ENCODE measurements at regions not wholly inside any gene's neighbourhood (a gene's known extent, or its start where the extent isn't known, plus 50 kb on each side); places are given as distances from the start of the nearest gene placed in this dataset.
"Not testable (repeated sequence)": the region's sequence is repeated elsewhere in the genome, so short reads cannot be mapped to it uniquely, and the experiment has no call there.

DNA sequence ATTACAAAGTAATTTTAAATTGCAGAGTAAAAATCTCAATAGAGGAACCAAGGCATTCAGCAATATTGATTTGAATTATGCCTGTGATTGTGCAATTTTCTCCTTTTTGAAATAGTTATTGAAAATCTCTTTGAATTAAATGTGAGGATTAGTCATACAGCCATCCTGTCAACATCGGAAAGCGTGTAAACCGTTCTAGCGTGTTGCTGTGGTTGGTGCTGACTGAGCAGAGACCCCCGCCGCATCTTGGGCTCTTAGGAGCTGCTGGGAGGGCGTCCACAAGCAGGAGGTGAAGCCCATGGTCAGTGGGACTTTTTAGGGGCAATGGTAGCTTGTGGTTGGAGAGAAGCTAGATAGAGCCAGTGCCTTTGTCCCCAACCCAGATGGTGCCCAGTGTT, 61.6 kb upstream of the MUC20 start:
- H2AFZ ChIP-seq (ENCODE audit: low read depth, low read length); H3K9ac ChIP-seq (replicated peaks; ENCODE audit: extremely low read depth, insufficient read depth, low read length); dilution Hi-C loops (cut with MboI; ENCODE audit: extremely low pct_ligation_motif_present, low sequenced_read_pairs); H3K4me3 ChIP-seq (replicated peaks in 1 of 3; ENCODE audit: insufficient read depth in 1 of 3, low read depth in 1 of 3, low read length in 3 of 3); H3K36me3 ChIP-seq (ENCODE audit: control insufficient read depth in 2 of 2, extremely low read depth in 1 of 2, insufficient read depth in 2 of 2, low read length in 2 of 2); H3K27ac ChIP-seq (ENCODE audit: insufficient read depth, low read depth, low read length); POLR2A ChIA-PET; H3K9me1 ChIP-seq (replicated peaks; ENCODE audit: control insufficient read depth, extremely low read depth, insufficient read depth, low read length); H3K27me3 ChIP-seq (ENCODE audit: control insufficient read depth in 2 of 2, insufficient read depth in 2 of 2, low read length in 2 of 2); H3K4me1 ChIP-seq (ENCODE audit: control insufficient read depth, extremely low read depth, insufficient read depth, low read length); BruUV-seq (replicated peaks); H3K9me3 ChIP-seq (replicated peaks; ENCODE audit: control insufficient read depth, insufficient read depth, low read length); H3K79me2 ChIP-seq (ENCODE audit: control insufficient read depth, insufficient read depth, low read length); CTCF ChIA-PET; DNase-seq (ENCODE audit: low read depth, low spot score); FAIRE-seq; H4K20me1 ChIP-seq (replicated peaks; ENCODE audit: control insufficient read depth, extremely low read depth, insufficient read depth, low read length); H3K4me2 ChIP-seq (ENCODE audit: insufficient read depth, low read length): not testable (repeated sequence)
- intact Hi-C loops (cut with micrococcal nuclease), result loop anchor here (10.0 kb wide), 1 partner anchor 196 kb away; no protein-coding TSS in a partner anchor

DNA sequence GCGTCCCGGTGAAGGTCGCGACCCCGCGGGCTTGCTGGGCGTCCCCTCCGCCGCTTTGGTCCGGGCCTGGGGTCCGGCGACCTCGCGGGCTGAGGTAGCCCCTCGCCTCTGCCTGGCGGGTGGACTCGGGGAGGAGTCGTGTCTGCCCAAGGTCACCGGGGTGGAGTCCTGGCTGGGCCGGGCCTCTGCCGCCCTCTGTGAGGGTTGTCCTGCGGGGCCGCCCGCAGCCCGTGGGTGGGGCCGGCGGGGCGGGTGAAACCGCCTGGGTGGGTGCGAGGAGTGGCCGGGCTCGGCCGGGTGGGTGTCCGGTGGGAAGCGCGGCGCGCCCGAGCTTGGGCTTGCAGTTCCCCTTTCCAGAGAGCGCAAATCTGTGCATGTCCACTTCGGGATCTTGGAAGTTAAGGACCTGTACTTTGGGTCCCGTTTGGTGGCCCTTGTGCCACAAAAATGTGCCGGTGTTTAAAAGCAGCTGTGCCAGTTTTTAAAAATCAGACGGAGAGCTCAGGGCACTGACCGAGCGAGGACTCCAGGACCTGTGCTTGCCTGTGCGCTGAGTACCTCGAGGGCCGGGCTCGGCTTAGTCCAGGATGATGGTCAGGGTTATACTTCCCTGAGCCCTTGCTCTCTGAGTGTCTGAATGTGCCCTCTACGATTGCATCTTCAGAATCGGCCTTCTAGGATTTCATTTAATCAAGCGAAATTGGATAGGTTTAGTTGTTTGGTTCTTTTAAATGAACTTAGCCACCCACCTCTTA, 62.2 kb upstream of the MUC20 start:
- BruUV-seq (replicated peaks); FAIRE-seq: not testable (repeated sequence)

DNA sequence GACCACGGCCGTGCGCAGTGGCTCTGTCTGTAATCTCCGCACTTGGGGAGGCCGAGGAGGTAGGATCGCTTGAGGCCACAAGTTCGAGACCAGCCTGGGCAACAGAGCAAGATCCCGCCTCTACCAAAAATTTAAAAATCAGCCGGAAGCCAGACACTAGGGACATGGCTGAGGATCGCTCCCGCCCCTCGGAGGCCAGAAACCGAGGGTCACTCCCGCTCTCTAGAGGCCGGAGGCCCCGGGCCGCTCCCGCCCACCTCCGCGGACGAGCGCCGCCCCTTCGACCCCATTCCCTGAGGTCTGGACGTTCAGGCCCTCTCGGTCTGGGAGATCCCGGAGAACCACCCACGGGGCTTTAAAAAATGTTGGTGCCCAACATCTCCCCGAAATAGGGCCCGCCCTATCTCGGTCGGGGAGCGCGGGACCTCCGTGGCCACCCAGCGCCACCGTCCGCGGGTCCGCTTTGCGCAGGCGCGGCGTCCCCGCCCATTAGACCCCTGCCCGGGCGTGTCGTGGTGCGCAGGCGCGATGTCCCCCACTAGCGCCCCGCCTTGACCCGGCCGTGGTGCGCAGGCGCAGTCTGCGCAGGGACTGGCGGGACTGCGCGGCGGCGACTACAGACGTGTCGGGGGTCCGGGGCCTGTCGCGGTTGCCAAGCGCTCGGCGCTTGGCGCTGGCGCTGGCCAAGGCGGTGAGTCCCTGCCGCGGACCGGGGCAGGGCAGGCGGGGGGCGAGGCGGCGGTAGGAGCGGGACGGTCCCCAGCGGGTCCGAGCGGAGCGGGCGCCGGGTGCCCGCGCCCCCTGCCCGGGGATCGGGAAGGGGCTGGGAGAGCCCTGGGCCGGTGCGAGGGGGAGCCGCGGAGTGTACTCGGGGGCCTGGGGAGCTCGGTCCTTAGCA, 63.1 kb upstream of the MUC20 start:
- H2AFZ ChIP-seq (ENCODE audit: low read depth, low read length), result peak overlapping the region; percentile 81
- H3K4me2 ChIP-seq (ENCODE audit: insufficient read depth, low read length), result peak overlapping the region; percentile 42
- H3K9ac ChIP-seq (replicated peaks; ENCODE audit: extremely low read depth, insufficient read depth, low read length); H3K9me3 ChIP-seq (replicated peaks; ENCODE audit: control insufficient read depth, insufficient read depth, low read length); H3K79me2 ChIP-seq (ENCODE audit: control insufficient read depth, insufficient read depth, low read length); H4K20me1 ChIP-seq (replicated peaks; ENCODE audit: control insufficient read depth, extremely low read depth, insufficient read depth, low read length); H3K36me3 ChIP-seq (ENCODE audit: control insufficient read depth in 2 of 2, extremely low read depth in 1 of 2, insufficient read depth in 2 of 2, low read length in 2 of 2); H3K4me1 ChIP-seq (ENCODE audit: control insufficient read depth, extremely low read depth, insufficient read depth, low read length); H3K27ac ChIP-seq (ENCODE audit: insufficient read depth, low read depth, low read length); H3K9me1 ChIP-seq (replicated peaks; ENCODE audit: control insufficient read depth, extremely low read depth, insufficient read depth, low read length); dilution Hi-C loops (cut with MboI; ENCODE audit: extremely low pct_ligation_motif_present, low sequenced_read_pairs); POLR2A ChIA-PET; H3K27me3 ChIP-seq (ENCODE audit: control insufficient read depth in 2 of 2, insufficient read depth in 2 of 2, low read length in 2 of 2); CTCF ChIA-PET: not testable (repeated sequence)
- H3K4me3 ChIP-seq (replicated peaks in 1 of 3; ENCODE audit: insufficient read depth in 1 of 3, low read depth in 1 of 3, low read length in 3 of 3), result peak overlapping the region; percentile 32 to 48 (median 46)
- DNase-seq (ENCODE audit: low read depth, low spot score) (peak; percentile 68), FAIRE-seq (peak; percentile 73)
- intact Hi-C loops (cut with micrococcal nuclease), result loop anchor here (10.0 kb wide), 1 partner anchor 197 kb away; no protein-coding TSS in a partner anchor
- BruUV-seq (replicated peaks), result TSS peak; percentile 71

More for the DNA sequence above, 62.2 kb upstream of the MUC20 start:
- DNase-seq (ENCODE audit: low read depth, low spot score); H3K4me1 ChIP-seq (ENCODE audit: control insufficient read depth, extremely low read depth, insufficient read depth, low read length); H2AFZ ChIP-seq (ENCODE audit: low read depth, low read length); H3K9ac ChIP-seq (replicated peaks; ENCODE audit: extremely low read depth, insufficient read depth, low read length); dilution Hi-C loops (cut with MboI; ENCODE audit: extremely low pct_ligation_motif_present, low sequenced_read_pairs); H3K79me2 ChIP-seq (ENCODE audit: control insufficient read depth, insufficient read depth, low read length); POLR2A ChIA-PET; H3K27me3 ChIP-seq (ENCODE audit: control insufficient read depth in 2 of 2, insufficient read depth in 2 of 2, low read length in 2 of 2); H3K9me1 ChIP-seq (replicated peaks; ENCODE audit: control insufficient read depth, extremely low read depth, insufficient read depth, low read length); H3K9me3 ChIP-seq (replicated peaks; ENCODE audit: control insufficient read depth, insufficient read depth, low read length); H3K36me3 ChIP-seq (ENCODE audit: control insufficient read depth in 2 of 2, extremely low read depth in 1 of 2, insufficient read depth in 2 of 2, low read length in 2 of 2); H4K20me1 ChIP-seq (replicated peaks; ENCODE audit: control insufficient read depth, extremely low read depth, insufficient read depth, low read length); H3K4me2 ChIP-seq (ENCODE audit: insufficient read depth, low read length); H3K27ac ChIP-seq (ENCODE audit: insufficient read depth, low read depth, low read length); CTCF ChIA-PET: not testable (repeated sequence)
- H3K4me3 ChIP-seq (replicated peaks in 1 of 3; ENCODE audit: insufficient read depth in 1 of 3, low read depth in 1 of 3, low read length in 3 of 3), result peak overlapping the region in 1 of 3 experiments; percentile 18
- intact Hi-C loops (cut with micrococcal nuclease), result loop anchor here (10.0 kb wide), 1 partner anchor 196 kb away; no protein-coding TSS in a partner anchor

DNA sequence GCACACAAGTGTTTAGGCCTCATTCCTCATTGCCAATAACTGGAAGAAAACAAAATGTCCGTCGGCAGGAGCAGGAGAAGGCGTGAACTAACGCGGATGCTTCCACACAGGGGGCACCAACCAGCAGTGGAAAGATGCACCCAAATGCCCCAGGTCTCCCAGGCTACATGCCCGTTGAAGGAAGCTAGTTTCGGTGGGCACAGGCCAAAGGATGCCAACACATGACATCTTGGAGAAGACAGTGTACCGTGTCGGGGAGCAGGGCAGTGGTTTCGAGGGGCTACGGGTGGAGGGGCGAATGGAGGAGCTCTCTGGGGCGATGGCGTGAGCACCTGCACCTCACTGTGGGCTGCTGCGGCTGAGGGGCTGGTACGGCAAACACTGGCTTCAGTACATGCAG, 64.7 kb upstream of the MUC20 start:
- dilution Hi-C loops (cut with MboI; ENCODE audit: extremely low pct_ligation_motif_present, low sequenced_read_pairs); POLR2A ChIA-PET: not testable (repeated sequence)

More for the DNA sequence above, 64.7 kb upstream of the MUC20 start:
- BruUV-seq (replicated peaks); H2AFZ ChIP-seq (ENCODE audit: low read depth, low read length); H4K20me1 ChIP-seq (replicated peaks; ENCODE audit: control insufficient read depth, extremely low read depth, insufficient read depth, low read length); H3K4me1 ChIP-seq (ENCODE audit: control insufficient read depth, extremely low read depth, insufficient read depth, low read length); H3K9me1 ChIP-seq (replicated peaks; ENCODE audit: control insufficient read depth, extremely low read depth, insufficient read depth, low read length); DNase-seq (ENCODE audit: low read depth, low spot score); H3K9ac ChIP-seq (replicated peaks; ENCODE audit: extremely low read depth, insufficient read depth, low read length); FAIRE-seq; H3K9me3 ChIP-seq (replicated peaks; ENCODE audit: control insufficient read depth, insufficient read depth, low read length); H3K4me3 ChIP-seq (replicated peaks in 1 of 3; ENCODE audit: insufficient read depth in 1 of 3, low read depth in 1 of 3, low read length in 3 of 3); H3K4me2 ChIP-seq (ENCODE audit: insufficient read depth, low read length); H3K27ac ChIP-seq (ENCODE audit: insufficient read depth, low read depth, low read length); CTCF ChIA-PET; H3K36me3 ChIP-seq (ENCODE audit: control insufficient read depth in 2 of 2, extremely low read depth in 1 of 2, insufficient read depth in 2 of 2, low read length in 2 of 2); H3K27me3 ChIP-seq (ENCODE audit: control insufficient read depth in 2 of 2, insufficient read depth in 2 of 2, low read length in 2 of 2); H3K79me2 ChIP-seq (ENCODE audit: control insufficient read depth, insufficient read depth, low read length): not testable (repeated sequence)
- intact Hi-C loops (cut with micrococcal nuclease), result loop anchor here (10.0 kb wide), 1 partner anchor 199 kb away; no protein-coding TSS in a partner anchor
